GM19395 (cell line): ENCODE measurements at regions not wholly inside any gene's neighbourhood (a gene's known extent, or its start where the extent isn't known, plus 50 kb on each side); places are given as distances from the start of the nearest gene placed in this dataset.

Experiments
- ATAC-seq: cut with Tn5 transposase; IDR thresholded peaks from one replicate; pipeline ENCODE4 v1.9.1; 2021; ENCODE audit warnings: mild to moderate bottlenecking, moderate library complexity; ENCODE audit not compliant: unreplicated experiment

GRCh38 chr12:90061809-90062208 lies 353.2 kb upstream of the ATP2B1 start:
- no peak for ATAC-seq

- no peak for ATAC-seq
Measured at GRCh38 chr12:90060031-90060430, 351.4 kb upstream of the ATP2B1 start.

- no peak for ATAC-seq
Measured at GRCh38 chr12:90058704-90059103, 350.1 kb upstream of the ATP2B1 start.

GRCh38 chr12:90055071-90055470 lies 346.4 kb upstream of the ATP2B1 start:
- no peak for ATAC-seq

GRCh38 chr12:90048918-90049317 lies 340.3 kb upstream of the ATP2B1 start:
- ATAC-seq, result no peak

GRCh38 chr12:90045559-90045958 lies 336.9 kb upstream of the ATP2B1 start:
- ATAC-seq, result no peak

GRCh38 chr12:90044069-90044468 lies 335.4 kb upstream of the ATP2B1 start:
- no peak for ATAC-seq

- ATAC-seq, result no peak
Measured at GRCh38 chr12:90042920-90043641, 334.4 kb upstream of the ATP2B1 start.

GRCh38 chr12:90038289-90038688 lies 329.7 kb upstream of the ATP2B1 start:
- ATAC-seq, result no peak

- no peak for ATAC-seq
Measured at GRCh38 chr12:90037740-90038139, 329.1 kb upstream of the ATP2B1 start.

DNA sequence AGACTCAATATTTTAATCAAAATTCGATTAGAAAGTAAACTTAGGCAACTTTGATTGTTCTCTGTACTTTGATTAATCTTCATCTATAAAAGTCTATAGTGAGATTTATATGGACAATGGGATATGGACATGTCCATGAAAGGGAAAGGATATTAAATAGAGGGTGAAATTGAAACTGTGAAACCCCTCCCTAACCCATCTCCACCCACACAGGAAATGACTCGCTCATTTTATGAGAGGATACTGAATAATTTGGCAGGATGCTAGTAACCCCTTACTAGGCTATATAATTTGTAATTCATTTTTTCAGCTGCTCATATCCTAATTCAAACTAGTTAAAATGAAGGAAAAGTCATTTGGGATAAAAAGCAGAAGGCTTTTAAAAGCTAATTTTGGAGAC lies 328.0 kb upstream of the ATP2B1 start:
- no peak for ATAC-seq

GRCh38 chr12:90030726-90031125 lies 322.1 kb upstream of the ATP2B1 start:
- no peak for ATAC-seq

DNA sequence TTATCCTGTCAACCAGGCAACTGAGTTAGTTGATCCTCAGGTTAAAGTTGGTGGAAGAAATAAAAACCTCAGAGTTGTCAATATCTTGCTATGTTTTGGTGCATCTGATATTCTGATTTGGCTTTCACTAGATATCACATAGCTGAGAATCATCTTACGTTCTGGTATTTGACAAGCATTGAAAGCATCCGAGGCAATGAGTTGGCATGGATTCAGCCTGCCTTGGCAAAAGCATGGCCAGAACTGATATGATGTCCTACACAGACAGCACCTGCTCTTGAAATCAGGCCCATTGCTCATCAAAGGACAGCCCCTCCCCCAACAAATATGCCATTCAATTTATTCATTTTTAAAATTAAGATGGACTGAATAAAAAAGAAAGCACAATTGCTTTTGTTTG lies 320.7 kb upstream of the ATP2B1 start:
- no peak for ATAC-seq

DNA sequence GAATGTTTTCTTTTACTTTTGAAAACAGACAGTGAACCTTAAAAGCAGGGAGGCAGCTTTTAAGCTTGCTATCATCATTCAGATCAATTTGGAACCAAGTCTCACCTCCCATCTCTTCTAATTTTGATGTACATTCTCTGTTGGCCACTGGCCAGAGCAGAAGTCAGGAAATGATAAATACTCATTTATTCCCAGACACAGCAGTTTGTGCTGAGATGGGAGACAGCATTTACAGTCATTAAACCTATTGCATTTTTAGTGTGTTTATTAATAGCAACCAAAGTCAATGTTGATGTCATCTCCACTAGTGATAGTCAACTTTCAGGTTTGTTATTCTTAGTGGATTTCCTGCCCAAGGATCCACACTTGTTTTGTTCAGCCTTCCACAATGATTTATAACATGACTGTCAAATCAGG lies 320.0 kb upstream of the ATP2B1 start:
- no peak for ATAC-seq

DNA sequence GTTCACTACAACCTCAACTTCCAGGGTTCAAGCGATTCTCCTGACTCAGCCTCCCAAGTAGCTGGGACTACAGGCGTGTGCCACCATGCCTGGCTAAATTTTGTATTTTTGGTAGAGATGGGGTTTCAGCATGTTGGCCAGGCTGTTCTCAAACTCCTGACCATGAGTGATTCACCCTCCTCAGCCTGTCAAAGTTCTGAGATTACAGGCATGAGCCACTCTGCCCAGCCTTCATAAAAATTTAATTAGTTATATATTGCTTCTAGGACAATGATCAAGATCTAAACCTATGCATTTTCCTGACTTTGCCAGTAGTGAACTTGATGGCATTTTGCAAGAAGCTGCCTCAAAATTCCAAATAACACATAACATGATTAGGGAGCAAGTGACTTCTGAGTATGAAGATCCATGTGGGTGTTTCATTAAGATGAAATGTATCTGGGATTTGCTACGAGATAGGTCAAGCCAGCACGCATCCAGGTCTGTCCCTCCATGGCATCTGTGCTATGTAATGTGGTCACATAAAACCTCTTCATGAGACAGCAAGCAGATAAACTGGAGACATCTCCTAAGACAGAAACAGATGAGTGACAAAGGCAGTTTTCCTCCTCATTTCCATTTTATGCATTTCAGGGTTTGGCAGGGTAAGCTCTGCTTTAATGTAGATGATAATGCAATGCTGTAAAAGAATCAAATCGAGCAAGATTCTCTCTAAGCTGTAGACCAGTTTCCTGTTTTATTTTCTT lies 319.4 kb upstream of the ATP2B1 start:
- no peak for ATAC-seq

GRCh38 chr12:90027041-90027440 lies 318.4 kb upstream of the ATP2B1 start:
- ATAC-seq, result no peak

GRCh38 chr12:90026516-90026915 lies 317.9 kb upstream of the ATP2B1 start:
- ATAC-seq, result no peak

DNA sequence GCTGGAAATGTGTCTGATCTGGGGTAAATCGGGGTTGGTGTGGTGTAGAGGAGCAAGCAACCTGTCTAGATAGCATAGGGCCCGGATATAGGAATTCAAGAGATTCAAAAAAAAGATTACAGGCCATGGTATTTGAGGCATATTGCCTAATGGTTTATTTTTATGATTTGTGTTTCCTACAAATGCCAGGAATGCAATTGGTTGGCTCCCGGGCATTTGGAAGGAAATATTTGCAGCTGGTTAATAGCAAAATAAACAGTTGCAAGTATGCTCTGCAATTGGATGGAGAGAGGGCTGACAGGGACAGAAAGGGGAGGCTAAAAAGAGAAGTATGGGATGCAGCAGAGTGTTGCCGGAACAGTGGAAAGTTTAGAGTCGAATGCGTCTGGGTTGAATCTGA lies 315.6 kb upstream of the ATP2B1 start:
- no peak for ATAC-seq

- no peak for ATAC-seq
Measured at GRCh38 chr12:90023207-90023900, 314.7 kb upstream of the ATP2B1 start.

GRCh38 chr12:90021795-90022440 lies 313.3 kb upstream of the ATP2B1 start:
- no peak for ATAC-seq

DNA sequence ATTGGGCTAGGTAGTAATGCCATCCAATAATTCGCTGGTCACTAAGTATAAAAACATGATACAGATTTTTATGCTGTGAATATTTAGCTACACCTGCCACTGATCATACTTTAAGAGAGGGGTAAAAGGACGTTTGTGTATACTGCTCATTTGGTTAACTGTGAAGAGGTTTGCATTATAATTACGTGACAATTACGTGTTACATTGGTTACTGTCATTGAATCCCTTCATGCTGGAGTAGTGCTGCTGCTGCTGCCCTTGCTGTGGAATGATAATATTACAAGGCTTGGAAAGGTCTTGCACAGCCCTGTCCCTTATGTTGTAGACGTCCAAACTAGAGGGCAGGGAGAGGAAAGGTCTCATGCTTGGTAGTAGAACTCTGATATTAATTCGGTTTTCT lies 312.2 kb upstream of the ATP2B1 start:
- no peak for ATAC-seq
